Left colon (tissue), 2 donors: ENCODE measurements at regions not wholly inside any gene's neighbourhood (a gene's known extent, or its start where the extent isn't known, plus 50 kb on each side); places are given as distances from the start of the nearest gene placed in this dataset.

Experiments
- ATAC-seq: fragments of 200-7000 bp; cut with Tn5 transposase; one replicate; pipeline ENCODE4 v1.9.1; 2020; ENCODE audit warnings: mild to moderate bottlenecking, moderate library complexity
- DNase-seq, 2 donors: peaks; one replicate each; pipeline ENCODE4 v3.0.0-alpha.2; 2020
- intact Hi-C, 2 donors: fragments of 100-400 bp; cut with DNase I in 1 of 2; cut with micrococcal nuclease in 1 of 2; formaldehyde crosslinking; loops; one replicate each; pipeline versions ENCODE4 v1.11.2 to v1.14.0; 2022; cut with DNase I, micrococcal nuclease
- donor health status: DM: no; HTN: no; CAD: no.
- donor health status: DM: yes; HTN: yes; CAD: no.

DNA sequence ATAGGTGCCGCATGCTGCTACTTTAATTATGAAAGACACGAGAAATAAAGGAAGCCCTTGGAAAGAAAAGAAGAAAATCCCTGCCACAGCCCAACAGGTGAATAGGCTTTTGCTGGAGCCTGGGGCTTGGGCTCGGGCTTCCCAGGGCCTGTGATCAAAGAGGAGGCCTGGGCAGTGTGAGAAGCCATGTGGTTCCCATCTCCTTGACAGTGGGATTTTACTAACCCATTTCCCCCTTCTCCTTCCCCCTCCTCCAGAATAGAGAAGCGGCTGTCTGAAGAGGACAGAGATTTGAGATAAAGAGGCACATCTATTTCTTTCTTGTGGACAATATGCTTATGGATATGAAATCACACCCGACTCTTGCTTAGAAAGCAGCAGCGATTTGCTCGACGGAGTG is 369.1 kb downstream of the MCTP2 start:
- no peak for DNase-seq
- no peak for ATAC-seq
- intact Hi-C loops: no loop called here

DNA sequence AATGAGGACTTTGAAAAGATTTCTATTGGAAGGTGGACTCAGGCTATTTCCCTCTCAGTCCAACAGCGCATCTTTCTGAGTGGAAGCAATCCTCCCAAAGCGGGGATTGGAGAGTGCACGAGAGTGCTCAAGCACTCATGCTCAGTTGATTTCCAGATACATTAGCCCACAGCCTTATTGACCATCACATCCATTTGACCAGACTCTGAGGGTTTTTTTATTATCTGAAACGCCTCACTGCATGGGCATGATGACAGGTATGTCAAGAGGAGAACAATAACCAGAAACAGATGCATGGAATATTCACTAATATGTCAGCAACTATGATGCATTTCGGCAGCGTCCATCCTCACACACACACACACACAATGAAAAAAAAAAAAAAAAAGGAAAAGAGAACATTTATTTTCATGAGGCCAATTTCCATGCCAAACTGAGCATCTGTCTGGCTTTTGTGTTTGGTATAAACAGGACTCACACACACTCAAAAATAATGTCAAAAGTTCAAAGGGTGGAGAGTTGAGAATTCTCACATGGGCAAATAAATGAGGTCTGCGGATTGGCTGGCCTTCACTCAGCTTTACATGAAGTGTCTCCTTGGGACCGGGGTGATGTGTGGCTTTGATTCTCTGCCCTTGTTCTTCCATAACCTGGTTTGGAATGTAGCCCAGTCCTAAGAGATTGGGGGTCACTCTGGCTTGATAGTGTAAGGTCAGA is 371.6 kb downstream of the MCTP2 start:
- no peak for ATAC-seq
- intact Hi-C loops: no loop called here

DNA sequence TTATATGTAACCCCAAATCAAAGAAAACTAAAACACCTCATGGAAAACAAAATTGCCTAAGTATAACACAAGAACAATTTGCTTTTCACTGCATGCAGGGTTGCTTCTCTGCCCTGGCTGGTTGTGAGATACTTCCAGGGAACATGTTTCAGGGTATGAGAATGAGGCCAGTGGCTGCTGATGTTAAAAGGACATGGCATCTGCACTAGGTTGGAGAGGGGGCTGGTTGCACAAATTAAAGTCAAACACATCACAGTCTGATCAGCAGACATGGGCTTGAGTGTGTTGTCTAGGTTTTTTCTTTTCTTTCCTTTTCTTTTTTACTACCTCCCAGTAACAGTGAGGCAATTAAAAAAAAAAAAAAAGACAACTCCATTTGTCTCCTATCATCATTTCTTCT is 374.9 kb downstream of the MCTP2 start:
- ATAC-seq (no peak), DNase-seq (no peak)
- intact Hi-C loops: no loop called here

More for the DNA sequence above, 371.6 kb downstream of the MCTP2 start:
- DNase-seq: no peak

DNA sequence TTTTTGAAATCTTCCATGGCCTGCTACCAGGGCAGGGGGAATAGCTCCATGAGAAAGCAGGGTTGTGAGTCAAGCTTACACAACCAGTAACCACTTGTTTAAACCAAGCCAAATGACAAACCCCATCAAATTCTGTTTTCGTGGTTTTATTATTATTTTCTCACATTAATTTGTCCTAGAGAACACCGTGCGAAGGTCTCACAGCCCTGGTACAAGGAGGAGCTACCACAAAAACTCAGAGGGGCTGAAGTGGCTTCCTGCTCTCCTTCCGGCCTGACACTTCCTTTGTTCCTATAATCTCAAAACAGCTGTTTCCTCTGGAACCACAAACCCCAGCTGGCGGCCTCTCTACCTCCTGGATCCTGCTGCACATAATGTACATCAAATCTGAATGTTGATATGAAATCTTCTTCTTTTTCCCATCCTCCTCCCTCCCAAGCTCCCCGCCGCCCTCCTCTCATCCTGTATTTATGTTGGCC is 375.9 kb downstream of the MCTP2 start:
- ATAC-seq: no peak
- intact Hi-C loops: no loop called here
- DNase-seq: peak; percentile 8 to 25

DNA sequence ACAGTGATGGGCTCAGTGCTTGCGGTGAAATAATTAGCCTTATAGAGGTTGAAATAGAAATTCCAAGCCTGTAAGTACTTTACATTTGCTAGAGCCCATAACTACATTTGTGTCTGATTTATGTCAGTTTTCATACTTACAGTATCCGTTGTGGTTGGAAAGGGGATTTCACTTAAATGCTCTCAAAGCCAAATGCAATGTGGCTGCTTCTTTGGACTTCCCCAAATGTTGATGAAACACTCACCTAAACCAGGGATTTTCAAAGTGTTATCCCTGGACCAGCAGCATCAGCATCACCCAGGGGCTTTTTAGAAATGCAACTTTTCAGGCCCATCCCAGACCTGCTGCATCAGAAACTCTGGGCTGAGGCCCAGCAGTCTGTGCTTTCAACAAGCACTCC is 378.7 kb downstream of the MCTP2 start:
- intact Hi-C loops: no loop called here
- ATAC-seq (no peak), DNase-seq (no peak)

DNA sequence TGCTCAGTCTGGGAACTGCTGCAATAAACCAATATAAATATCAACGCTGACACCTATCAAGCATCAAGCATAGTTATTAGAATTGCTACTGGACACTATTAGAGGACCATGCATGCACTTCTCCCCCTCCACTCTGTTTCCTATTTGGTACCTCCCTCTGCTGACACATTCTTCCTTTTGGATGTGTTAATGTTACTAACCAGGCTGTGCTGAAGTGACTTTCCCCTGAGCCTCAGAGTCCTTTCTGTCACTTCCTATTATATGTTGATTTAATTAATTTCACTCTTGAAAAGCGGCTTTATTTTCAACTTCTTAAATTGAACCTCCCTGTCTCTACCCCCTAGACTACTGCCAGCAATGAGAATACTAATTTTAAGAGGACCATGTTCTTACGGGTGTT is 379.1 kb downstream of the MCTP2 start:
- ATAC-seq (no peak), DNase-seq (no peak)
- intact Hi-C loops: no loop called here

DNA sequence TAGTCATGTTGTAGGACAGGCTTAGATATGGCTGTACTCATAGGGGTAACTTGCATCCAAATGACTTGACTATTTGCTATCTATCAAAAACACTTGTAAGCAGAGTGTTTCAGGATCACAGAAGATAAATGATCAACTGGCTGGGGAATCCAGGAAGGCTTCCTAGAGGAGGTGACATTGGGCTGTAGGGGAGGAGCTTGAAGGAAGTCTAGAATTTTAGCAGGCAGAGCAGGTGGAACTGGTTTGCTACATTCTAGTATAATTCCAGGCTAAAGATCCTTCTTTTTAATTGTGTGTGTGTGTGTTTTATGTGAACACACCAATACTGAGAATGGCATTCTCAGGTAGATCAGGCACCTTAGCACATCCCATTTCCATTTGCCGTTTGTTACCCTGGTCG is 380.3 kb downstream of the MCTP2 start:
- DNase-seq (no peak), ATAC-seq (no peak)
- intact Hi-C loops: no loop called here

DNA sequence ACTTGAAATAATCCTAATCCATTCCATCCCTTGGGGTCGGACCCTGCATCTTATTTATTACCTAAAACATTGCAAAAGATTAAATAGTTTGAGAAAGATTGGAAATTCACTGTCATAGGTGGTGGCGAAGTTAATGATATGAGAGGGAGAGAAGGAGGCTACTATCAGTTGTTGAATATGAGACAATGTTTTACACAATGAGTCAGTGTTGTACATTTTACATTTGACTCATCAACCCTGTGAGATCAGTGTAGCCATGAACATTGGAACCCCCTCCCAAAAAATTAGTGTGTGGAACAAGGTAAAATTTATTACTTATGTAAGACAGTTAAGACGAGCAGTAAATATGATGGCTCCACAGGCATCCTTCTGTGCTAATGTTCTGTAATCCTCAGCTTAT is 384.3 kb downstream of the MCTP2 start:
- intact Hi-C loops: no loop called here
- DNase-seq: no peak
- ATAC-seq: no peak

DNA sequence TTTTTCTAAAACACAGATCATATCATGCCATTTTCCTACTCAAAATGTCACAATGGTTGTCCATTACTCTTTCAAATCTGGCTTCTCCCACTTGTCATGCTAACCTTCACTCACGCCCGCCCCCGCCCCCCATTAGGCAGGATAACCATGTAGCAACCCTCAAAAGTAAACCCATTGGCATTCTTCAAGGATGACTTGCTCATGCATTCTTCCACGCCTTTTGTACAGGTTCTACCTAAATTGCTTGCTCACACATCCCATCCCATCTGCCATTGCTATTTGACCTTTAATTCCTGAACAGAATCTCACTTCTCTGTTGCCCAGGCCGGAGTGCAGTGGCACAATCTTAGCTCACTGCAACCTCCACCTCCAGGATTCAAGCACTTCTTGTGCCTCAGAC is 389.3 kb downstream of the MCTP2 start:
- DNase-seq (no peak), ATAC-seq (no peak)
- intact Hi-C loops: no loop called here

DNA sequence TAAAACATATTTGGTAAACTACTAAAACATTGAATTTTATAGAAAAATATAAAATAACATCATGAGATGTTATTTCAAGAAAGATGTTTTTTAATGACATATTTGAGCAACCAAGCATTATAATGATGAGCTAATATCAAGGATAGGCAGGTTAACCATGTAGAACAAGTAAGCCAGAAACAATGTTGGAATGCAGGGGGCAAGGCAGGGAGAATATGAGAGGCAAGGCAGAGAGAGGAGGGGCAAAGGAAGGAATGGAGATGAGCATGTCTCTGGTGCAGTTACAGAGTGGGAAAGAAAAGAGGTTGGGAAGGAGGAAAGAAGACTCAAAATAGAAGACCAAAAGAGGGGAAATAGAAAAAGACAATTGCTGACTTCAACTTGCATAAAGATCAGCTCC is 390.4 kb downstream of the MCTP2 start:
- intact Hi-C loops: no loop called here

DNA sequence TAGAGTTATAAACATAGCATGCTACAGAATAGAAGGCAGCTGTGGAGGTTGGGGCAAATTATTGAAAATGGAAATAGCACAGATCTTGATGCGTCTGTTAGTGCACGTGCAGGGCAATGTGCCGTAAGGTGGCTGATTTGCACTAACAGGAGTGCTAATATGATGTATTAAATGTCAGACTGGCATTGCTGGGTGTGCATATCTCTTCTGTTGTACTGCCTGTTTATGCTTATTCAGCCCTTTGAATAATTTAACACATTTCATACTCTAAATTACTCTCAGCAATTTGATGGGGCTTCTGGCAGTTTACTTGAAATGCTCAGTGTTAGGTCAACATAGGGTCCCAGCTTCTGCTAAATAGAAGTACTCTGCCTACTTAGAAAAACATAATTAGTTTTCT is 395.6 kb downstream of the MCTP2 start:
- DNase-seq (no peak), ATAC-seq (no peak)
- intact Hi-C loops: no loop called here

More for the DNA sequence above, 390.4 kb downstream of the MCTP2 start:
- DNase-seq (no peak), ATAC-seq (no peak)

DNA sequence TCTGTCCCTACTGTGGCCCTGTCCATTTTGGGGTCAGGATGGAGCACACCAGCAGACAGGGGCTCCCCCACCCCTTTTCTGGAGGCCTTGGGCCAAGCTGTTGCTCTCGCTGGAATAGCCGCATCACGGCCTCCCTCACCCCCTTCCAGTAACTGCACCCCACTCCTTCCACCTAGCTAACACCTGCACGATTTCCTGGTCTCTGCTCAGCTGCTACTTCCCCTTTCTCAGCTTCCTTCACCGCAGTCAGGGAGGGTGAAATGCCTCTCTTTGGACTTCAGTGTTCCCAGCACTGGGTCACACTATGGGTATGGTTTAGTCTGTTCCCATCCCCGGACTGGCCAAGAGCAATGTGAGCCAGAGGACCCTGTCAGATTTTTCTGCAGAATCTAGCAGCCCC is 400.2 kb downstream of the MCTP2 start:
- no peak for ATAC-seq

DNA sequence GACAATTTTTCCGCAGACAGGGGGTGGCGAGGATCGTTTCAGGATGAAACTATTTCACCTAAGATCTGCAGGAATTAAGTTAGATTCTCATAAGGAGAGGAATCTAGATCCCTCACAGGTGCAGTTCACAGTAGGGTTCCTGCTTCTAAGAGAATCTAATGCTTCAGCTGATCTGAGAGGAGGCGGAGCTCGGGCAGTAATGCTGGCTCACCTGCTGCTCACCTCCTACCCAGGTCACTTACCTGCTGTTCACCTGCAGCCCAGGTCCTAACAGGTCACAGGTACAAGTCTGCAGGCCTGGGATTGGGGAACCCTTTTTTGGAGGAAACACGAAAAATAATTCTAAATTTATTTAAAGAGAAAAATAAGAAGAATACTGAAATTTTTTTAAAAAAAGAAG is 406.8 kb downstream of the MCTP2 start:
- DNase-seq (no peak), ATAC-seq (no peak)
- intact Hi-C loops: no loop called here

More for the DNA sequence above, 400.2 kb downstream of the MCTP2 start:
- intact Hi-C loops: no loop called here
- DNase-seq: no peak

DNA sequence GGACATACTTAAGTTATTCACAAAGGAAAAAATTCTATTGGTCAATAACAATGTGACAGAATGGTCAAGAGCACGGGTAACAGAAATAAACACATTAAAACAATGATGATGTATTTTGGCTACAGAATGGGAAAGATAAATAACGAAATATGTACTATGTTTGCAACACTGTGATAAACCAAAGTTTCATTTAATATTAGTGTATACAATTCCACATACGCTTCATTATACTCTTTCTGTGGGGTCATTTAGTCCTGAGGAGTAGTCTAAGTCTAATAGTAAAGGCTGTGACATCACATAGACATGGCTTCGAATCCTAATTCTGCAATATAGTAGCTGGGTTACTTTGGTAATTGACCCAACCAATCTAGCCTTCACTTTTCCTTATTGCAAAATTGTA is 408.3 kb downstream of the MCTP2 start:
- intact Hi-C loops: no loop called here
- DNase-seq (no peak), ATAC-seq (no peak)

DNA sequence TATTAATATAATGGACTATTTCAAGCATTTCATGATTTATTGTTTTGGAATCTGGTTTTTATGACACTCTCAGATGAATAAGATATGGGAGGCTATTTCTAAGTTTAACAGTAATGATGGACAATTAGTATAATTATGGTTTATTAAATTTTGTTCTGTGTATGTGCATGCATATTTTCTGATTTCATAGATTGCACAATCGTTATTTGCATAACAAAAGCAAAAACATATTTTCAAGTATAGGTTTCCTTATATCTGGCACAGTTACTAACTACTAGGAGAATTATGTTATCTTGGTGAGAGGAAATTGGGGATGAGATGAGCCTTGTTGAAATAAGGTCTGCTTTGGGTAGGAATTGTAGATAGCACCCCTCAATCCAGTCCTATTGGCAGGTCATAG is 413.1 kb downstream of the MCTP2 start:
- no peak for DNase-seq
- no peak for ATAC-seq
- intact Hi-C loops: no loop called here

DNA sequence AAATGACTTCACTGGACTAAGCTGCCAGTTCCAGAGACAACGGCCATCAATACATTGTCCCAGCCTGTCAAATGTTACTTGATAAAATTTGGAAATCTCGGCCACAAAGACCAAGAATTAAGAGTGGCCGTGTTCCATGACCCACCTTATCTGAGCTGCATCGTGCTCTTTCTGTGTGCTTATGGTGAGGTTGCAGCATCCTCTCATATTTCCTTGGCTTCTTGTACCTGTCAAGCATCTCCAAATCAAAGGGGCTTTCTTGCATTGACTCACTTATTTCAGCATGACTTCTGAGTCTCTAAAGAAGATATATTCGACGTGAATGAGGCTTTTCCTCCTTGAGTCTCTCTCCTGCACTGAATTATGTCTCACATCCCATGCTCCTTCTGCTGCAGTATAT is 421.7 kb downstream of the MCTP2 start:
- ATAC-seq (no peak), DNase-seq (no peak)
- intact Hi-C loops: no loop called here

DNA sequence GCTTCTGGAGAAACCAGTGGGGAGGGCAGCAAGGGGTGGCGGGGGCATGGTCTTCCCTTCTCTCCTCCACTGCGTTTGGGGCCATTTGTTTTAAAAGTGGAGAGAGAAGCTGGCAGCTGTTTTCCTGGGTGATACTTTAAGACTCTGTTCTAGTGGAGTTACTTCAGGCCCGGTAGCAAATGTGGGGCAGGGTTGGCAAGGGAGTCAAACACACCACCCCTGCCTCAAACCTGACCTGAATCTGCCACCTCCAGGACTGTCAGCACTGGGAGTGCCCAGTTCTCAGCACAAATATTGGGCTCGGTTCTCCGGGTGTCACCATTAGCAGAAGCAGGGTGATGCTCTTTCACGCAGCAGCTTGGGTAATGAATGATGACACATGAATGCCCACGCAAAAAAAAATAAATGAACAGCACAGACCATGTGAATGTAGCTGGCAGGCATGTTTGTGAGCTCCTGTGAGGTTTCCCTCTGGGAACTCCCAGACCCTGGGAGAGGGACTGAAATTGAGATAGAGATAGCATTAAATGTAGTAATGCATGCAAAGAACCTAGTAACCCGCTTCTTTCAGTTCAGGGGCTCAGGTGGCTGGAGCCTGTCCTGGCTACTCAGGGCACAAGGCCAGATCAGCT is 424.0 kb downstream of the MCTP2 start:
- ATAC-seq (no peak), DNase-seq (no peak)
- intact Hi-C loops: no loop called here

DNA sequence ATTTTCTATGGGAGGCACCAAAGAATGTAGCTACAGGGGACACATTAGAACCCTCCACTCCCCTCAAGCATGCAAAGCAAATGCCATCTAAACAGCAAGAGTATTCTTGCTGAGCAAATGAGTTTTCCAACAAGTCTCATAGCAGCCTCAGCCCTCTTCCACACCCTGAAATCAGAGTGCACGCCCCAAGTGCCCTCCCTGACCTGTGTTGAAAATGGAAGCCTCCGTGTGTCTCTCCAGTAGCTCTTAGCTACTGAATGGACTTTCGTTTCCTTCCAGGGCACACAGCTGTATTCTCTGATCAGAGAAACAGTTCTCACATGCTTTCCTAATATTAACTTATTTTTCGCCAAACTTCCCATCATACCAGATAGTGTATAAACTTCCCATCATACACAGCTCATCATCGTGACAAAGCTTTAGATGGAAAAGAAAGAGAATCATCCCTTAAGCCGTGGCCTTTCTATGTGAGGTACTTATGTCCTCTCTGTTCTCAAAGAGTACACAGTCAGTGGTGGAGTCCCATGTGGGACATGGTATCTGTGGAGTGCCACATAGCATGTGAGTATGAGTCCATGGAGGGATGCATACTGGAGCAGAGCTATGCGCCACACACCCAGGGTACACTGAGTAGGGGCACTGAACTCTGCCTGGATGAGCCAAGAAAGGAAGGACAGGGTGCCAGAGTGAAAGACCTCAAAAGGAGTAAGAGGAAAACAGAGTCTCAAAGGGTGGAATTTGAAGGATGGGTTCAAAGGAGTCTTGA is 434.5 kb downstream of the MCTP2 start:
- ATAC-seq: no peak
- DNase-seq: no peak
- intact Hi-C loops: no loop called here

DNA sequence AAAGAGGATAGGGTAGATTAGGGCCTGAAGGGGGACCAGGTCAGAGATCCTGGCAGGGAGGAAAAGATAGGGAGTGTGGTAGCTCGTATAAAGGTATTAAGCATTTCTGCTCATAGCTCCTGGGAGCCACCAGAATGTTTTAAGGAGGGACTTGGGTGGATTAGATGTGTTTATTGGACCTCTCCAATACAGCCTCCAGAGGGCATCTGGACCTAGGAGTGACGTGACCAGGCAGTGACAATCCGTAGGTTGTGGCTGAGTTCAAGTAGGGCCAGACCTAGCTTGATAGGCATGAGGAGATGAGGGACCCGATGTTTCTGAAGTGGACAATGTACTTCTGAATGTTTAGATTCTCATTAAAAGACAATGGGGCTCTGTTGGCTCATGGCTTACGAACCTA is 435.2 kb downstream of the MCTP2 start:
- ATAC-seq (no peak), DNase-seq (no peak)
- intact Hi-C loops: no loop called here

DNA sequence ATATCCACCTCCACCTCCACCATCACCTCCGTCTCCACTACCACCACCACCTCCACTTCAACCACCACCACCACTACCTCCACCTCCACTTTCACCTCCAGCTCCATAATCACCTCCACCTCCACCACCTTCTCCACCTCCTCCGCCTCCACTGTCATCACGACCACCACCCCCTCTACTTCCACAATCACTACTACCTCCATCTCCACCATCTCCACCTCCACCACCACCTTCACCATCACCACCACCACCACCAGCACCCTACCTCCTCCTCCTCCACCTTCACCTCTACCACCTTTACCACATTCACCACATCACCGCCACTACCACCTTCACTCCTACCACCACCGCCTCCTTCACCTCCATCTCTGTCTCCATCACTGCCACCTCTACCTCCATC is 435.7 kb downstream of the MCTP2 start:
- intact Hi-C loops: no loop called here

More for the DNA sequence above, 435.7 kb downstream of the MCTP2 start:
- no peak for ATAC-seq
- no peak for DNase-seq
